ENCODE measurements at regions not wholly inside any gene's neighbourhood (a gene's known extent, or its start where the extent isn't known, plus 50 kb on each side); places are given as distances from the start of the nearest gene placed in this dataset.

DNA sequence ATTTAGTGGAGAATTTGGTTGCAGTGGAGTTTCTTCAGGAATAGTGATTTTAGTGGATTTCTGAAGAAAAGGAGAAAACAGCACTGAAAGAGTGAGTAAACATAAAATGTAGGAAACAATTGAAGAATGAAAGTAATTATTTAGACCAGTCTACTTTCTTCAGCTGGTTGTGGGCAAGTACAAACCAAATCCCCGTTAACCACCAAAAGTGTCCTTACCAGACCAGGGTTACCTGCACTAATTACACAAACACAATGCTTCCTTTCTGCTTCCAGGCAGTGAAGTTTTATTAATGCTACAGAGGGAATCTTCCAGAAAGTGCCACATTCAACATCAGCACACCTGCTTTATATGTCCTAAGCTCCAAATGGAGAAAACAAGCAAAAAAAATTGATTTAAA lies 248.0 kb upstream of the TBC1D5 start:
- DNase-seq (ENCODE audit: insufficient read length, low spot score, missing footprints) = no peak
- Histone ChIP-seq H3K27ac (ENCODE audit: low read depth, low read length) (no peak overlapping the region), H3K9me3 (ENCODE audit: low read depth, low read length) (no peaks in the 10 kb centered on the region), H3K36me3 (ENCODE audit: insufficient read depth, low read length) (no peaks in the 10 kb centered on the region), H3K4me2 (ENCODE audit: insufficient read depth, low read length) (no peak overlapping the region), H3K4me1 (ENCODE audit: insufficient read depth, low read length) (no peaks in the 10 kb centered on the region), H3K79me2 (ENCODE audit: insufficient read depth, low read length) (no peaks in the 10 kb centered on the region), H4K20me1 (ENCODE audit: insufficient read depth, low read length) (no peaks in the 10 kb centered on the region), H2AFZ (ENCODE audit: low read length) (no peak overlapping the region), H3K4me3 (ENCODE audit: insufficient read depth, low read length) (no peak overlapping the region), H3K27me3 (ENCODE audit: insufficient read depth, low read length) (peaks cover 2% of the 10 kb centered on the region)
- TF ChIP-seq, protein P1, sequence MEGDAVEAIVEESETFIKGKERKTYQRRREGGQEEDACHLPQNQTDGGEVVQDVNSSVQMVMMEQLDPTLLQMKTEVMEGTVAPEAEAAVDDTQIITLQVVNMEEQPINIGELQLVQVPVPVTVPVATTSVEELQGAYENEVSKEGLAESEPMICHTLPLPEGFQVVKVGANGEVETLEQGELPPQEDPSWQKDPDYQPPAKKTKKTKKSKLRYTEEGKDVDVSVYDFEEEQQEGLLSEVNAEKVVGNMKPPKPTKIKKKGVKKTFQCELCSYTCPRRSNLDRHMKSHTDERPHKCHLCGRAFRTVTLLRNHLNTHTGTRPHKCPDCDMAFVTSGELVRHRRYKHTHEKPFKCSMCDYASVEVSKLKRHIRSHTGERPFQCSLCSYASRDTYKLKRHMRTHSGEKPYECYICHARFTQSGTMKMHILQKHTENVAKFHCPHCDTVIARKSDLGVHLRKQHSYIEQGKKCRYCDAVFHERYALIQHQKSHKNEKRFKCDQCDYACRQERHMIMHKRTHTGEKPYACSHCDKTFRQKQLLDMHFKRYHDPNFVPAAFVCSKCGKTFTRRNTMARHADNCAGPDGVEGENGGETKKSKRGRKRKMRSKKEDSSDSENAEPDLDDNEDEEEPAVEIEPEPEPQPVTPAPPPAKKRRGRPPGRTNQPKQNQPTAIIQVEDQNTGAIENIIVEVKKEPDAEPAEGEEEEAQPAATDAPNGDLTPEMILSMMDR (IDR thresholded peaks at IDR 0.05; ENCODE audit: extremely low read depth, low read depth, low read length) = no peak

DNA sequence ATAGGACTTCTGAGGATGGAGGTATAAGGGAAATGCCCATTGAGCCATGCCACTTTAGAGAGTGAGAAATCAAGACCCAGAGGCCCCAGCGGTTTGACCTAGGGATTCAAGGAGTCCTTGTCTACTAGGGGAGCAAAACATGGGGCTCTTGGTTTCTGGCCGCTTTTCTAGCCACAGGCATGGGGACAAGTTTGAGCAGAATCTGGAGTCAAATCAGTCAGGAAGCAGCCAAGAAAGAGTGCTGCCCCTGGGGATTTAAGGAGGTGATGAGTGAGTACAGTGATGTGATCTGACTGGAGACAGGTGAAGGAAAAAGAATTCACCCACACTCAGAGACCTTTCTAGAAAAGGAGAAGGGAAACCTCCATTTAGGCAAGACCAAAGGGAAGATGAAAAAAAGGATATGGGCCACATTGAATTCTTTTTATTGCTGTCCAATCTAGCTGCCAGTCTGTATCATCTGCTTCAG lies 244.0 kb upstream of the TBC1D5 start:
- H3K27ac ChIP-seq (ENCODE audit: low read depth, low read length) = no peak overlapping the region
- no peak for DNase-seq (ENCODE audit: insufficient read length, low spot score, missing footprints)
- no peaks in the 10 kb centered on the region for H3K9me3 ChIP-seq (ENCODE audit: low read depth, low read length)
- H3K36me3 ChIP-seq (ENCODE audit: insufficient read depth, low read length) = no peaks in the 10 kb centered on the region
- no peaks in the 10 kb centered on the region for H4K20me1 ChIP-seq (ENCODE audit: insufficient read depth, low read length)
- H3K4me1 ChIP-seq (ENCODE audit: insufficient read depth, low read length) = no peaks in the 10 kb centered on the region
- peaks cover 2% of the 10 kb centered on the region for H3K27me3 ChIP-seq (ENCODE audit: insufficient read depth, low read length)
- H3K79me2 ChIP-seq (ENCODE audit: insufficient read depth, low read length) = no peaks in the 10 kb centered on the region
- H3K4me3 ChIP-seq (ENCODE audit: insufficient read depth, low read length) = no peak overlapping the region
- TF ChIP-seq, protein P1 (IDR thresholded peaks at IDR 0.05; ENCODE audit: extremely low read depth, low read depth, low read length) = no peak
- H3K4me2 ChIP-seq (ENCODE audit: insufficient read depth, low read length) = no peak overlapping the region
- no peak overlapping the region for H2AFZ ChIP-seq (ENCODE audit: low read length)

DNA sequence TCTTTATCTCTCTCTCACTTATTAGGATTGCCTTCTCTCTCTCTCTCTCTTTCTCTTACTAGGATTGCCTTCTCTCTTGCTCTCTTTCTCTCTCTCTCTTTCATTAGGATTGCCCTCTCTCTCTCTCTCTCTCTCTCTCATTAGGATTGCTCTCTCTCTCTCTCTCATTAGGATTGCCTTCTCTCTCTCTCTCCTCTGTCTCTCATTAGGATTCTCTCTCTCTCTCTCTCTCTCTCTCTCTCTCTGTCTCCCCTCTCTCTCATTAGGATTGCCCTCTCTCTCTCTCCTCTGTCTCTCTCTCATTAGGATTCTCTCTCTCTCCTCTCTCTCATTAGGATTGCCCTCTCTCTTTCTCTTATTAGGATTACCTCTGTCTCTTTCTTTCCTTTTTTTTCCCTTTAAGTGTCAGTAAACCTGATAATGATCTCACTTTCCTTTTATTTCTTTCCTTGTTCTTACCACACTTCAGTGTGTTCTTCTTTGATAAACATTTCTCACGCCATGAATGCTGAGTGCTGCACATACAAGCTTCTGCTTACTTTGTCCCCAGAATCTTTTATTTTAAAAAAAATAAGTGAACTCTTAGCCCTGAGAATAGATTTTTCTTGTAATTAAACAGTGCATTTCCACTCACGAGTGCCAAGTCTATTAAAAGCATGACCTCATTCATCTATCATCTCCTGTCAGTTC lies 243.4 kb upstream of the TBC1D5 start:
- no peaks in the 10 kb centered on the region for H3K4me1 ChIP-seq (ENCODE audit: insufficient read depth, low read length)
- no peak overlapping the region for H3K4me2 ChIP-seq (ENCODE audit: insufficient read depth, low read length)
- no peaks in the 10 kb centered on the region for H3K79me2 ChIP-seq (ENCODE audit: insufficient read depth, low read length)
- no peak overlapping the region for H2AFZ ChIP-seq (ENCODE audit: low read length)
- no peak for DNase-seq (ENCODE audit: insufficient read length, low spot score, missing footprints)
- H3K4me3 ChIP-seq (ENCODE audit: insufficient read depth, low read length) = no peak overlapping the region
- H3K9me3 ChIP-seq (ENCODE audit: low read depth, low read length) = no peaks in the 10 kb centered on the region
- no peak overlapping the region for H3K27ac ChIP-seq (ENCODE audit: low read depth, low read length)
- no peaks in the 10 kb centered on the region for H3K36me3 ChIP-seq (ENCODE audit: insufficient read depth, low read length)
- no peaks in the 10 kb centered on the region for H4K20me1 ChIP-seq (ENCODE audit: insufficient read depth, low read length)
- TF ChIP-seq, protein P1 (IDR thresholded peaks at IDR 0.05; ENCODE audit: extremely low read depth, low read depth, low read length) = no peak
- H3K27me3 ChIP-seq (ENCODE audit: insufficient read depth, low read length) = peaks cover 2% of the 10 kb centered on the region

GRCh38 chr3:17983106-17983505 lies 240.7 kb upstream of the TBC1D5 start:
- Histone ChIP-seq H4K20me1 (ENCODE audit: insufficient read depth, low read length) (no peaks in the 10 kb centered on the region), H3K4me2 (ENCODE audit: insufficient read depth, low read length) (no peak overlapping the region), H3K27ac (ENCODE audit: low read depth, low read length) (no peak overlapping the region), H3K4me1 (ENCODE audit: insufficient read depth, low read length) (no peaks in the 10 kb centered on the region), H2AFZ (ENCODE audit: low read length) (no peak overlapping the region), H3K36me3 (ENCODE audit: insufficient read depth, low read length) (no peaks in the 10 kb centered on the region), H3K79me2 (ENCODE audit: insufficient read depth, low read length) (no peaks in the 10 kb centered on the region), H3K27me3 (ENCODE audit: insufficient read depth, low read length) (no peaks in the 10 kb centered on the region), H3K4me3 (ENCODE audit: insufficient read depth, low read length) (no peak overlapping the region), H3K9me3 (ENCODE audit: low read depth, low read length) (no peaks in the 10 kb centered on the region)
- DNase-seq (ENCODE audit: insufficient read length, low spot score, missing footprints) = no peak
- TF ChIP-seq, protein P1 (IDR thresholded peaks at IDR 0.05; ENCODE audit: extremely low read depth, low read depth, low read length) = no peak
